ENCODE measurements at regions not wholly inside any gene's neighbourhood (a gene's known extent, or its start where the extent isn't known, plus 50 kb on each side); places are given as distances from the start of the nearest gene placed in this dataset.

GRCh38 chr12:28824193-28824846 is 324.8 kb upstream of the FAR2 start:
- TF ChIP-seq, protein P1, sequence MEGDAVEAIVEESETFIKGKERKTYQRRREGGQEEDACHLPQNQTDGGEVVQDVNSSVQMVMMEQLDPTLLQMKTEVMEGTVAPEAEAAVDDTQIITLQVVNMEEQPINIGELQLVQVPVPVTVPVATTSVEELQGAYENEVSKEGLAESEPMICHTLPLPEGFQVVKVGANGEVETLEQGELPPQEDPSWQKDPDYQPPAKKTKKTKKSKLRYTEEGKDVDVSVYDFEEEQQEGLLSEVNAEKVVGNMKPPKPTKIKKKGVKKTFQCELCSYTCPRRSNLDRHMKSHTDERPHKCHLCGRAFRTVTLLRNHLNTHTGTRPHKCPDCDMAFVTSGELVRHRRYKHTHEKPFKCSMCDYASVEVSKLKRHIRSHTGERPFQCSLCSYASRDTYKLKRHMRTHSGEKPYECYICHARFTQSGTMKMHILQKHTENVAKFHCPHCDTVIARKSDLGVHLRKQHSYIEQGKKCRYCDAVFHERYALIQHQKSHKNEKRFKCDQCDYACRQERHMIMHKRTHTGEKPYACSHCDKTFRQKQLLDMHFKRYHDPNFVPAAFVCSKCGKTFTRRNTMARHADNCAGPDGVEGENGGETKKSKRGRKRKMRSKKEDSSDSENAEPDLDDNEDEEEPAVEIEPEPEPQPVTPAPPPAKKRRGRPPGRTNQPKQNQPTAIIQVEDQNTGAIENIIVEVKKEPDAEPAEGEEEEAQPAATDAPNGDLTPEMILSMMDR (IDR thresholded peaks at IDR 0.05; ENCODE audit: poor library complexity, severe bottlenecking): no peak
- H3K27me3 ChIP-seq (ENCODE audit: insufficient read depth, poor library complexity, severe bottlenecking): no peaks in the 10 kb centered on the region
- H3K36me3 ChIP-seq (ENCODE audit: low read depth): no peaks in the 10 kb centered on the region
- no peak overlapping the region for H3K4me3 ChIP-seq (ENCODE audit: severe bottlenecking)
- H3K27ac ChIP-seq (ENCODE audit: poor library complexity, severe bottlenecking): no peak overlapping the region
- no peak for DNase-seq (ENCODE audit: low spot score)
- no peaks in the 10 kb centered on the region for H3K9me3 ChIP-seq (ENCODE audit: severe bottlenecking)
- no peak for ATAC-seq (ENCODE audit: low read depth)
- H3K4me1 ChIP-seq (ENCODE audit: insufficient read depth, poor library complexity, severe bottlenecking): no peaks in the 10 kb centered on the region

DNA sequence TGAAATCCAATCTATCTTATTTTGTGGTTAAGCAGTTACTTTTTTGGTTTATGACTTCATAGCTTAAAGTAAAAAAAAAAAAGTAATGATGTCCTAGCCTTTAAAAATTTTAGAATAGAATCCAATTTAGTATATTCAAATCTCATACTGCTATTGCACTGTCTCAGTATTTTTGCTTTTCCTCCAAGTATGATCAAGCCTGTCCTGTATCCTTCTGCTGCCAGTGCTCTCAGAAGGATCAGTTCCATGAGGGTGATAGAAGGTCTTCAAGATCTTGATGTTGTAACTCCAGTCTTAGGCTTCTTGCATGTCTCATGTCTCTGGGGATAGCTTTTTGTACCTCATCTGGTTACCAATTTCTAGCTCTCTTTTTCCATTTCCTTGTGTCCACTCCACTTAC is 324.2 kb upstream of the FAR2 start:
- H3K27me3 ChIP-seq (ENCODE audit: insufficient read depth, poor library complexity, severe bottlenecking): no peaks in the 10 kb centered on the region
- no peak for DNase-seq (ENCODE audit: low spot score)
- H3K4me3 ChIP-seq (ENCODE audit: severe bottlenecking): no peak overlapping the region
- H3K27ac ChIP-seq (ENCODE audit: poor library complexity, severe bottlenecking): no peak overlapping the region
- H3K36me3 ChIP-seq (ENCODE audit: low read depth): no peaks in the 10 kb centered on the region
- TF ChIP-seq, protein P1 (IDR thresholded peaks at IDR 0.05; ENCODE audit: poor library complexity, severe bottlenecking): no peak
- no peaks in the 10 kb centered on the region for H3K9me3 ChIP-seq (ENCODE audit: severe bottlenecking)
- H3K4me1 ChIP-seq (ENCODE audit: insufficient read depth, poor library complexity, severe bottlenecking): no peaks in the 10 kb centered on the region
- ATAC-seq (ENCODE audit: low read depth): no peak

DNA sequence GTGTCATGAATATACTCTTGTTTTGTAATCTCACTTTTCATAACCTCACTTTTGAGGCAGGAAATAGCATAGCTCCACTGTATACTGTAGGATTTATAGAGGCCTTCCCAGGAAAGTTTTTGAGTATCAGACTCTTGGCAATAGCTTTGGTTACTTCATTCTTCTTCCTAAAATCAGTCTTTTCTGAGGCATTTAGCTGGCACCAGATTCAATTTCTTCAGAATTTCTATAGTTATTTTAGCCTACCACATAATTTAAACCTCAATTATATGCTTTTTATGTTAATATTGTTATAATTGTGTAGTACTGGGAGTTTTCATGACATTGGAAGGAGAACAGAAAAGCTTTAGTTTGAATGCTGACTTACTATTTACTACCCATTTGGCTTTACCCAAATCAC is 322.3 kb upstream of the FAR2 start:
- Histone ChIP-seq H3K27me3 (ENCODE audit: insufficient read depth, poor library complexity, severe bottlenecking) (no peaks in the 10 kb centered on the region), H3K27ac (ENCODE audit: poor library complexity, severe bottlenecking) (no peak overlapping the region), H3K4me3 (ENCODE audit: severe bottlenecking) (no peak overlapping the region), H3K4me1 (ENCODE audit: insufficient read depth, poor library complexity, severe bottlenecking) (no peaks in the 10 kb centered on the region), H3K36me3 (ENCODE audit: low read depth) (no peaks in the 10 kb centered on the region), H3K9me3 (ENCODE audit: severe bottlenecking) (no peaks in the 10 kb centered on the region)
- TF ChIP-seq, protein P1 (IDR thresholded peaks at IDR 0.05; ENCODE audit: poor library complexity, severe bottlenecking): no peak
- DNase-seq (ENCODE audit: low spot score) (no peak), ATAC-seq (ENCODE audit: low read depth) (no peak)

DNA sequence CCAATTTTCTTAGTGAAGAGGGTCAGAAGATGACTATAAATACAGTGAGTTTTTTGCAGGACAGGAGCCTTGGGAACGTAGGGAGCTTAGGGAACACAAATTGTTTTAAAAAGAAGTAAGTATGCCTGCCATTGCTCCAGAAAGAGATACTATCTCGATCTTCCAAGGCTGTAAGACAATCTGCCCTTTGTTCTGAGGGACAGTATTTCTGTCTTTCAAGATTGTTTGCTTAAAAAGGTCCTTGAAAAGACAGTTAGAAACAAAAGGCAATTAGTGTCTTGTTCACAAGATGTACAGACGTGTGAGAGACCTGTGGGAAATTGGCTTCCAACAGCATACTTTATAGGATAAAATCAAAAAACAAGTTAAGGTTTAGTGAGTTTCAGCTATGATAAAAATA is 321.2 kb upstream of the FAR2 start:
- no peak for DNase-seq (ENCODE audit: low spot score)
- ATAC-seq (ENCODE audit: low read depth): no peak

DNA sequence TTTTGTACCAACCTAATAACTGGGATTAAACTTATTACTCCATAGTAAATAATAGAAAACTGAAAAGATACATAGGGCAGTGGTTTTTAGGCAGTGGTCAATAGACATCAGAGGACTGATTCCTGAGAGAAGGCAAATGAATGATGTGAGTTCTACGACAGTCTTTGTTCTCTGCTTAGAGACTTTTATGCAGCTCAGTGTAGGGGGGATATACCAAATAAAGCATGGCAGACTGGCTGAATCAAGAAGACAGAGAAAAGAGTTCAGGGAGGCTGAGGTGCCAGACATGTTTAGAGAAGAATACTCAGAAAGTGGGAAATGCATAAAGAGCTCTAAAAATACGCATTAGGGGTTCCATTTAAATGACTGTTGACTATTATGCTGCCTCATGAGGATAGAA is 320.8 kb upstream of the FAR2 start:
- ATAC-seq (ENCODE audit: low read depth): no peak
- Histone ChIP-seq H3K27me3 (ENCODE audit: insufficient read depth, poor library complexity, severe bottlenecking) (no peaks in the 10 kb centered on the region), H3K36me3 (ENCODE audit: low read depth) (no peaks in the 10 kb centered on the region), H3K27ac (ENCODE audit: poor library complexity, severe bottlenecking) (no peak overlapping the region), H3K4me1 (ENCODE audit: insufficient read depth, poor library complexity, severe bottlenecking) (no peaks in the 10 kb centered on the region), H3K9me3 (ENCODE audit: severe bottlenecking) (no peaks in the 10 kb centered on the region), H3K4me3 (ENCODE audit: severe bottlenecking) (no peak overlapping the region)
- DNase-seq (ENCODE audit: low spot score): no peak
- TF ChIP-seq, protein P1 (IDR thresholded peaks at IDR 0.05; ENCODE audit: poor library complexity, severe bottlenecking): no peak

More for the DNA sequence above, 321.2 kb upstream of the FAR2 start:
- no peaks in the 10 kb centered on the region for H3K4me1 ChIP-seq (ENCODE audit: insufficient read depth, poor library complexity, severe bottlenecking)
- H3K4me3 ChIP-seq (ENCODE audit: severe bottlenecking): no peak overlapping the region
- no peaks in the 10 kb centered on the region for H3K36me3 ChIP-seq (ENCODE audit: low read depth)
- no peaks in the 10 kb centered on the region for H3K9me3 ChIP-seq (ENCODE audit: severe bottlenecking)
- H3K27me3 ChIP-seq (ENCODE audit: insufficient read depth, poor library complexity, severe bottlenecking): no peaks in the 10 kb centered on the region
- no peak overlapping the region for H3K27ac ChIP-seq (ENCODE audit: poor library complexity, severe bottlenecking)
- TF ChIP-seq, protein P1 (IDR thresholded peaks at IDR 0.05; ENCODE audit: poor library complexity, severe bottlenecking): no peak
